ENCODE measurements at regions not wholly inside any gene's neighbourhood (a gene's known extent, or its start where the extent isn't known, plus 50 kb on each side); places are given as distances from the start of the nearest gene placed in this dataset.

DNA sequence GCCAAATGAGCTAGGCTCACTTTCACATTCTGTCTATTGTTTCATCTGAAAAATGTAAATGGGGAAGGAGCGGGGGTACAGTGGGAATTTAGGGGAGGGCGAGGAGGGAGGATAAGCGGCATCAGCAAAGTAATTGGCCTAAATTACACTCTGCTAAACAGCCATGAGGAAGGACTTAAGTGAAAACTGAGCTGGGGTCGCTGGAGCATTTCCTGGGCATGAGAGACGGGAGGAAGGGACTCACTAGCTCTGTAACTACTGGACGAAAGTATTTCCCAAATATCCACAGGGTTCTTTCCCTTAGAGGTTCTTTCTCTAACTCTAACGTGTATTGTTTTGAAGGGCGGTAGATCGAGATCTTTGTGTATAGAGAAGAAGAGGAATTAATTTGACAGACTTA, 418.0 kb downstream of the SOX2 start:
- Histone ChIP-seq H3K4me3 (no peak overlapping the region), H3K4me1 (no peaks in the 10 kb centered on the region), H3K27ac (no peak overlapping the region), H3K36me3 (no peaks in the 10 kb centered on the region), H3K9me3 (no peaks in the 10 kb centered on the region), H3K27me3 (no peaks in the 10 kb centered on the region)
- WGBS: 75% methylated on average over 9 of the region's 9 CpGs
- TF ChIP-seq EP300 (IDR thresholded peaks at IDR 0.05): no peak
- TF ChIP-seq POLR2A (IDR thresholded peaks at IDR 0.05): no peak
- no peak for TF ChIP-seq CTCF (IDR thresholded peaks at IDR 0.05)
- no peak for TF ChIP-seq POLR2AphosphoS5 (IDR thresholded peaks at IDR 0.05)
- no peak for DNase-seq (ENCODE audit: low spot score in 2 of 2)

GRCh38 chr3:182133752-182134151, 422.0 kb downstream of the SOX2 start:
- Histone ChIP-seq H3K4me1 (no peaks in the 10 kb centered on the region), H3K27me3 (no peaks in the 10 kb centered on the region), H3K36me3 (no peaks in the 10 kb centered on the region), H3K4me3 (no peak overlapping the region), H3K9me3 (no peaks in the 10 kb centered on the region), H3K27ac (no peak overlapping the region)
- no peak for TF ChIP-seq POLR2AphosphoS5 (IDR thresholded peaks at IDR 0.05)
- no peak for TF ChIP-seq EP300 (IDR thresholded peaks at IDR 0.05)
- no peak for TF ChIP-seq CTCF (IDR thresholded peaks at IDR 0.05)
- TF ChIP-seq POLR2A (IDR thresholded peaks at IDR 0.05): no peak
- WGBS: 71% methylated on average over 2 of the region's 2 CpGs
- DNase-seq (ENCODE audit: low spot score in 2 of 2): no peak

DNA sequence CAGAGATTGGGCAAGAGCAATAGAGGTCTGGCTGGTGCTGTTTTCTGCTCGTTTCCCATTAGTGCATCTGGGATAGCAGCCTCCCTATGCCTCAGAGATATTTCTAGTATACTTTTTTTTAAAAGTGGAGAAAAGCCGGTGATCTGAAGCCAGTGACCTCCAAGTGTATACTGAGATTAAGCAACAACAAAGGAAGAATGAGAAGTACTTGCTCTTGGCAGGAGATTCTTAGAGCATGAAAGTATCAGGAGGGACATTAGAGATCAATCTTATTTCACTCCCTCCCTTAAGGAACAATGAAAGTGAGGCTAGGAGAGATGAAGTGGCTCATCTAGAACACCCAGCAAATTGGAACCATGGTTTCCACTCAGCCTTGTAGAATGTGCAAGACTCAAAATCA, 423.3 kb downstream of the SOX2 start:
- 67% methylated on average over 2 of the region's 2 CpGs for WGBS
- H3K4me1 ChIP-seq: no peaks in the 10 kb centered on the region
- H3K9me3 ChIP-seq: no peaks in the 10 kb centered on the region
- no peak overlapping the region for H3K27ac ChIP-seq
- no peaks in the 10 kb centered on the region for H3K27me3 ChIP-seq
- DNase-seq (ENCODE audit: low spot score in 2 of 2): no peak
- no peak overlapping the region for H3K4me3 ChIP-seq
- no peaks in the 10 kb centered on the region for H3K36me3 ChIP-seq
- TF ChIP-seq EP300 (IDR thresholded peaks at IDR 0.05) (no peak), CTCF (IDR thresholded peaks at IDR 0.05) (no peak)

DNA sequence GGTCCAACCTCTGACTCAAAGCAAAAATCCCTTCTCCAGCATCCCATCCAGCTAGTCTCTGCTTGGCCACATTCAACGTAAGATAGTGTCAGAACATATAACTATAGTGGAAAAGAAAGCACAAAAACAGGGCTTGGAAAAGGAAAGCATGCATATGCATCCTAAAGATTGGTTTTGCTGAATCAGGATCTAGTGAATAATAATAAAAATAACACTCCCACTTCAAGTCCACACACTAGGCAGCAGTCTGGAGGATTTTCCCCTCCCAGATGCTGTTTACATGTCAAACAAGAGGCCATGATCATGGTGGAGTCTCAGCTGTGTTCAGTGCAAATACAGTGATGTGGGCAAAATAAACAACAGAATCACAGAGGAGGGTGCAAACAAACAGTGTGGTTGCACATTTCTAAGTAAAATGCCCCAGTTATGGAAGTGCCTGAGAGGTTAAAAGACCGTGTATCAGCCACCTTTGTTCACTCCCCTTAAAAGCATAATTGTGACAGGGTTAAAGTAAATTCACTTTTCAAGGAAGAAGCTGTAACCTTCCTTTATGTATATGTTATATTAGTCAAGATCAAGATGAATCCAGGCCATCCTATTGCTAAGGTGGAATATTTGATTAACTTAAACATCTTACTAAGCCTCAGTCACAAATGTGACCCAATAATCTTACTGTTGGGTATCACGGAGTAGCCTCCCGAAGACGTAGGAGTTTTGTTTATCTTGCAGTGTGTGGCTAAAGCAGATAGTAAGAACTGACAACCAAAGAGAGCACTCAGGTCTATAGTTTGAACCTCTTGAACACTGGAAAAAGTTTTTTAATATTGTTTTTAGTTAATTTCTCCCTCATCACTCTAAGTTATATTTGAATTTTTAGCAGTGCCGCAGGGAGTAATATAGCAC, 424.5 kb downstream of the SOX2 start:
- Histone ChIP-seq H3K9me3 (no peaks in the 10 kb centered on the region), H3K4me1 (no peaks in the 10 kb centered on the region), H3K27me3 (no peaks in the 10 kb centered on the region), H3K36me3 (no peaks in the 10 kb centered on the region), H3K27ac (no peak overlapping the region), H3K4me3 (no peak overlapping the region)
- WGBS: 84% methylated on average over 6 of the region's 6 CpGs
- DNase-seq (ENCODE audit: low spot score in 2 of 2): no peak
- TF ChIP-seq POLR2A (IDR thresholded peaks at IDR 0.05) (no peak), POLR2AphosphoS5 (IDR thresholded peaks at IDR 0.05) (no peak), CTCF (IDR thresholded peaks at IDR 0.05) (no peak), EP300 (IDR thresholded peaks at IDR 0.05) (no peak)

DNA sequence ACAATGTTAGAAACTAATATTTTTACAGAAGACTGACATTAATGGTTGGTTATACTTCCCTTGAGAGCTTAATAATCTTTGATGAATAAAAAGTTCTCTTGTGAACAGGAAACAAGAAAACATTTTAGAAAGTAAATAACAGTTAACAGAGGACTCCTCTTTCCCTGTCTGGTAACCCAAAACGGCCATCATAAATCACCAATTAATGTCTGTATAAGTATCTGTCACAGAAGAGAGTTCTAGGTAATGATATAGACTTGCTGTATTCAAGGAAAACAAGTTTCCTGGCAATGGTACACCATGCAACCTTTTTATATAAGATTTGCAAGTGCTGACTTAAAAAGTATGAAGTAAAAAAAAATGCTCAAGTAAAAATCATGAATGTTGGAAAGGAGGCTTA, 426.7 kb downstream of the SOX2 start:
- no peaks in the 10 kb centered on the region for H3K36me3 ChIP-seq
- 37% methylated on average over 1 of the region's 1 CpG for WGBS
- no peaks in the 10 kb centered on the region for H3K4me1 ChIP-seq
- no peaks in the 10 kb centered on the region for H3K9me3 ChIP-seq
- H3K27me3 ChIP-seq: no peaks in the 10 kb centered on the region
- TF ChIP-seq POLR2A (IDR thresholded peaks at IDR 0.05) (no peak), CTCF (IDR thresholded peaks at IDR 0.05) (no peak), EP300 (IDR thresholded peaks at IDR 0.05) (no peak), POLR2AphosphoS5 (IDR thresholded peaks at IDR 0.05) (no peak)
- H3K27ac ChIP-seq: no peak overlapping the region
- no peak for DNase-seq (ENCODE audit: low spot score in 2 of 2)
- H3K4me3 ChIP-seq: no peak overlapping the region

Measured in suprapubic skin (tissue), 4 donors.